ENCODE measurements at regions not wholly inside any gene's neighbourhood (a gene's known extent, or its start where the extent isn't known, plus 50 kb on each side); places are given as distances from the start of the nearest gene placed in this dataset.

GRCh38 chr4:147366164-147366563, 114.7 kb upstream of the EDNRA start:
- no peak for DNase-seq

GRCh38 chr4:147367891-147368290, 113.0 kb upstream of the EDNRA start:
- DNase-seq = no peak

GRCh38 chr4:147368948-147369347, 111.9 kb upstream of the EDNRA start:
- no peak for DNase-seq

- DNase-seq = no peak
These were observed 110.4 kb upstream of the EDNRA start for GRCh38 chr4:147370473-147370872.

- no peak for DNase-seq
These were observed 110.0 kb upstream of the EDNRA start for GRCh38 chr4:147370881-147371280.

- DNase-seq = no peak
These were observed 109.2 kb upstream of the EDNRA start for GRCh38 chr4:147371661-147372060.

GRCh38 chr4:147378780-147379179, 102.1 kb upstream of the EDNRA start:
- DNase-seq = no peak

GRCh38 chr4:147381749-147382148, 99.1 kb upstream of the EDNRA start:
- DNase-seq = no peak

- DNase-seq = no peak
These were observed 92.9 kb upstream of the EDNRA start for GRCh38 chr4:147388018-147388417.

GRCh38 chr4:147396105-147396504, 84.8 kb upstream of the EDNRA start:
- no peak for DNase-seq

GRCh38 chr4:147398556-147398955, 82.3 kb upstream of the EDNRA start:
- no peak for DNase-seq

- no peak for DNase-seq
These were observed 80.2 kb upstream of the EDNRA start for GRCh38 chr4:147400721-147401120.

- no peak for DNase-seq
These were observed 79.7 kb upstream of the EDNRA start for GRCh38 chr4:147401221-147401620.

- DNase-seq = no peak
These were observed 73.4 kb upstream of the EDNRA start for GRCh38 chr4:147407261-147408045.

- DNase-seq = no peak
These were observed 72.7 kb upstream of the EDNRA start for GRCh38 chr4:147408189-147408588.

GRCh38 chr4:147409350-147409749, 71.5 kb upstream of the EDNRA start:
- DNase-seq = no peak

- no peak for DNase-seq
These were observed 62.7 kb upstream of the EDNRA start for GRCh38 chr4:147418226-147418625.

- DNase-seq = no peak
These were observed 59.4 kb upstream of the EDNRA start for GRCh38 chr4:147421456-147421855.

- no peak for DNase-seq
These were observed 57.7 kb upstream of the EDNRA start for GRCh38 chr4:147423229-147423628.

- DNase-seq = no peak
These were observed 55.9 kb upstream of the EDNRA start for GRCh38 chr4:147425019-147425418.

- DNase-seq = no peak
These were observed 52.3 kb upstream of the EDNRA start for GRCh38 chr4:147428583-147428982.

GRCh38 chr4:147430111-147430510, 50.8 kb upstream of the EDNRA start:
- no peak for DNase-seq

All from NCI-H526 (cell line).